GM13977 (cell line): ENCODE measurements at regions not wholly inside any gene's neighbourhood (a gene's known extent, or its start where the extent isn't known, plus 50 kb on each side); places are given as distances from the start of the nearest gene placed in this dataset.

Experiments
- DNase-seq: peaks from one replicate; pipeline ENCODE4 v3.0.0; 2012; ENCODE audit warnings: low spot score
- in situ Hi-C: fragments of 300-500 bp; cut with MboI; formaldehyde crosslinking; loops from one replicate; pipeline ENCODE4 v1.12.0; 2022; ENCODE audit warnings: low sequenced_read_pairs, low pct_unique_long_range_greater_than_20kb, mixed read lengths, inconsistent platforms; ENCODE audit not compliant: unreplicated experiment
- TF ChIP-seq, protein P1 (sequence below): IDR thresholded peaks from 2 replicates; pipeline ENCODE4 v1.5.1; 2012; ENCODE audit warnings: mild to moderate bottlenecking, control low read depth; ENCODE audit not compliant: insufficient read depth; ENCODE audit errors: extremely low read depth, missing control alignments

DNA sequence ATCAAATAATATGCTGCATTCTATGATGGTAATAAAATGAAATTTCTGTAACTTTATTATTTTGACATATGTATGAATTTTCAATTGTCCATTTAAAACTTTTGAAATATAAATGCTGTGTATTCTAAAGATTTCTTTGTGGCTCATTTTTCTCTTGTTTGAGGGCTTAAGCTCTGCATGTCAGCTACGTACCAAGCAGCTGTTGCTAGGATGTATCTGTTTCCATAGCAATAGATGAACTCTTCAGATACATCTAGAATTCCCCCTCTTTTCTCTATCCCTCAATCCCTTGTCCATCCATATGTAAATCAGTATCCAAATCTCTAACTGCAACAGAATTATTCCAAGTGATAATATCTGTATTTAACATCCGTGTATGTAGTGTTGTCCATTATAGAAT lies 76.5 kb upstream of the OPRM1 start:
- in situ Hi-C loops = no loop called here
- DNase-seq = no peak
- TF ChIP-seq, protein P1, sequence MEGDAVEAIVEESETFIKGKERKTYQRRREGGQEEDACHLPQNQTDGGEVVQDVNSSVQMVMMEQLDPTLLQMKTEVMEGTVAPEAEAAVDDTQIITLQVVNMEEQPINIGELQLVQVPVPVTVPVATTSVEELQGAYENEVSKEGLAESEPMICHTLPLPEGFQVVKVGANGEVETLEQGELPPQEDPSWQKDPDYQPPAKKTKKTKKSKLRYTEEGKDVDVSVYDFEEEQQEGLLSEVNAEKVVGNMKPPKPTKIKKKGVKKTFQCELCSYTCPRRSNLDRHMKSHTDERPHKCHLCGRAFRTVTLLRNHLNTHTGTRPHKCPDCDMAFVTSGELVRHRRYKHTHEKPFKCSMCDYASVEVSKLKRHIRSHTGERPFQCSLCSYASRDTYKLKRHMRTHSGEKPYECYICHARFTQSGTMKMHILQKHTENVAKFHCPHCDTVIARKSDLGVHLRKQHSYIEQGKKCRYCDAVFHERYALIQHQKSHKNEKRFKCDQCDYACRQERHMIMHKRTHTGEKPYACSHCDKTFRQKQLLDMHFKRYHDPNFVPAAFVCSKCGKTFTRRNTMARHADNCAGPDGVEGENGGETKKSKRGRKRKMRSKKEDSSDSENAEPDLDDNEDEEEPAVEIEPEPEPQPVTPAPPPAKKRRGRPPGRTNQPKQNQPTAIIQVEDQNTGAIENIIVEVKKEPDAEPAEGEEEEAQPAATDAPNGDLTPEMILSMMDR = no peak

DNA sequence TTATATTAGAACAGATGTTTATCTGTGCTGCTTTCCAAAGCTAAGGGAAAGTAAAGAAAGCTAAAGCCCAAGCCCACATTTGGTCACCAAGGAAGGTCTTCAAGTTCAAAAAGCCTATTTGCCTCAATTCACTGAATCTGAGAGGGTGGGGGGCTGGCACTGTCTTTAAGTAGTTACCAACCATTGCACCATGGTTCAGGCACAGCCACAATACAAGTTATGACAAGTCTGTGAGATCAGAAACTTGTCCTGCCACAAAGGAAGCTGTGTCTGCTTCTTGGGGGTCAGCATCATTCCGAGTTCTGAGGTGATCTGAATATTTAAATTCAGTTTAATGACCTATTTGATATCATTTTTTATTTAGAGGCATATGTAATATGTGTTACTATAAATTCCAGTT lies 78.3 kb upstream of the OPRM1 start:
- in situ Hi-C loops = no loop called here
- TF ChIP-seq, protein P1 = no peak
- no peak for DNase-seq

DNA sequence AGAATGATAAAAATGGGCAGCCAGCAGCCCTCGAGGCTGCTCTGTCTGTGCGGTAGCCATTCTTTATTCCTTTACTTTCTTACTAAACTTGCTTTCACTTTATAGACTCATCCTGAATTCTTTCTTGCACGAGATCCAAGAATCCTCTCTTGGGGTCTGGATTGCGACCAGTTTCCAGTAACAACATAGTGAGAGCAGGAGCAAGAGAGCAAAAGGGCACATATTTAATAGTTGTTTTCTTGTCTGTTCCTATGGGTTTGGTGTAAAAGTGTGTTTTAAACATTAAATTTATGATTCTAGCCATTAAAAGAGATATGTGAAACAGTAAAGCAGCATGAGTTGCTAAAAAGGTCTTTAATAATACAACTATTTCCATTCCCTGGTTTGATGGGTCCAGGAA lies 78.8 kb upstream of the OPRM1 start:
- no peak for DNase-seq
- TF ChIP-seq, protein P1 = no peak
- in situ Hi-C loops = no loop called here

DNA sequence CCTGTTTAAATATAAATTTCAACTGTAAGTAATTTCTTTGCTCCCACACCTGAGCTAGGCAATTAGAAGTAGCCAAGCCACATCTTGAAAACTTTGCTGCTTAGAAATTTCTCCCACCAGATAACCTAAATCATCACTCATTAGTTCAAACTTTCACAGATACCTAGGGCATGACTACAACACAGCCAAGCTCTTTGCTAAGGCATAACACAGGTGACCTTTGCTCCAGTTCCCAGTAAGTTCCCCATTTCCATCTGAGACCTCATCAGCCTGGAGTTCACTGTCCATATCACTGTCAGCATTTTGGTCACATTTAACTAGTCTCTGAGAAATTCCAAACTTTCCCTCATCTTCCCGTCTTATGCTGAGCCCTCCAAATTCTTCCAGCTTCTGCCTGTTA lies 79.8 kb upstream of the OPRM1 start:
- DNase-seq = no peak
- TF ChIP-seq, protein P1 = no peak
- in situ Hi-C loops = no loop called here

DNA sequence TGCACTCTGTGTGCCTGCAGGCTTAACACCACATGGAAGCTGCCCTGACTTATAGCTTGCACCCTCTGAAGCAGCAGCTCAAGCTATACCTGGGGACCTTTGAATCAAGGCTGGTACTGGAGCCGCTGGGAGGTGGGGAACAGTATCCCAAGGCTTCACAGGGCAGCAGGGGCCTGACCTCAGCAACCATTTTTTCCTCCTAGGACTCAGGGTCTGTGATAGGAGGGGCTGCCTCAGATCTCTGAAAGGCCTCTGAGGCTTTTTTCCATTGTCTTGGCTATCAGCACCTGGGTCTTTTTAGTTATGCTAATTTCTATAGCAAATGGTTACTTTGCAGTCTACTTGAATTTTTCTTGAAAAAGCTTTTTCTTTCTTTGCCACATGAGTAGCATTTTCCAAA lies 80.2 kb upstream of the OPRM1 start:
- in situ Hi-C loops = no loop called here
- TF ChIP-seq, protein P1 = no peak
- no peak for DNase-seq

DNA sequence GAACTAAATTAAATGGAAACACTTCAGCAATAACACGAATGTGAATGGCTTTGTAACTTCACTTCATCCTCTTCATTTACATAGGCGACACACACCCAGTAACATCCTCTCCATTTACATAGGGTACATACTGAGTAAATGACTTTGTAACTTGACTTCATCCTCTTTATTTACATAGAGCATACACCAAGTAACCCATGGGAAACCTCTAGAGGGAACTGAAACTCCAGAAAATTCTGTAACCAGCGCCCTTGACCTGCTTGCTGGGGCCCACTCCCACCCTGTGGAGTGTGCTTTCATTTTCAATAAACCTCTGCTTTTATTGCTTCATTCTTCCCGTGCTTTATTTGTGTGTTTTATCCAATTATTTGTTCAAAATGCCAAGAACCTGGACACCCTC lies 81.6 kb upstream of the OPRM1 start:
- no peak for DNase-seq

DNA sequence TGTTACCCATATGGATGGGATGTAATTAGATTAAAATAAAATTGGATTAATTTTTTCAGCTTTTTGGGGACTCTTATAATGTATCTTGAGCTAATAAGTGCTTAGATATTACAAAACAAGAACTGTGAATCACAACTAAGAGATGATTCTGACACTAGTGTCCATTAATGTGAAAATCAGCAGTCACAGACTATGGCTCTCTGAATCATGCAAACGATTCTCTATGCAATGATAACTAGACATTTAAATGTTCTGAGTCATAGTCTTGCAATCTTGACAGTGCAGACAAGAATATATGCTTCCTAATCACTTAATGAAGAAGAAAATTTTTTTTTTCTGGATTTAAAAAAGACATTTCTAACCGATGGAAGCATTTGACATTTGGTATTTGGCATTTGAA lies 82.2 kb upstream of the OPRM1 start:
- in situ Hi-C loops = no loop called here
- TF ChIP-seq, protein P1 = no peak
- no peak for DNase-seq

More for the DNA sequence above, 81.6 kb upstream of the OPRM1 start:
- TF ChIP-seq, protein P1 = no peak
- in situ Hi-C loops = no loop called here
